Thyroid gland (tissue), 4 donors: ENCODE measurements at regions not wholly inside any gene's neighbourhood (a gene's known extent, or its start where the extent isn't known, plus 50 kb on each side); places are given as distances from the start of the nearest gene placed in this dataset.

Experiments used
- POLR2A ChIP-seq, 2 donors: fragments of 450-650 bp; IDR thresholded peaks; one replicate each; pipeline ENCODE4 v1.6.1; 2017; ENCODE audit warnings: antibody characterized with exemption in 2 of 2, mild to moderate bottlenecking in 2 of 2, moderate library complexity in 1 of 2
- TF ChIP-seq, protein P1 (sequence below), 6 experiments: fragments of 200-600 bp in 3 of 6; fragments of 450-650 bp in 3 of 6; sonication (generic) in 3 of 6; IDR thresholded peaks; one replicate each; pipeline ENCODE4 v1.5.1; 2016 to 2019; ENCODE audit warnings: antibody characterized with exemption in 6 of 6, mild to moderate bottlenecking in 2 of 6, inconsistent platforms in 1 of 6, moderate library complexity in 1 of 6

DNA sequence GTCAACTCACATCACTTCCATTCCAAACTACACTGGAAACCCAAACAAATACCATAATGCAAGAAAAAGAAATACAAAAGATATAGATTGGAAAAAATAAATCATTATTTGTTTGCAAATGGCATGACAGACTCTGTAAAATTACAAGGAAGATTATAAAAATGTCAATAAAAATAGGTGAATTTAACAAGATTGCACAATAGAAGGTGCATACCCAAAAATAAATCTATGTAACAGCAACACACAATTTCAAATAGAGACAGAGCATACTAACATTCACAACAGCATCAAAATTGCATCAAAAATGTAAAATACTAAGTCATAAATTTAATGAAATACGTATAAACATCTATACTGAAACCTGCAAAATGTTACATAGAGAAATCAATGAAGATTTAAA is 1140.0 kb upstream of the GJE1 start:
- TF ChIP-seq, protein P1, sequence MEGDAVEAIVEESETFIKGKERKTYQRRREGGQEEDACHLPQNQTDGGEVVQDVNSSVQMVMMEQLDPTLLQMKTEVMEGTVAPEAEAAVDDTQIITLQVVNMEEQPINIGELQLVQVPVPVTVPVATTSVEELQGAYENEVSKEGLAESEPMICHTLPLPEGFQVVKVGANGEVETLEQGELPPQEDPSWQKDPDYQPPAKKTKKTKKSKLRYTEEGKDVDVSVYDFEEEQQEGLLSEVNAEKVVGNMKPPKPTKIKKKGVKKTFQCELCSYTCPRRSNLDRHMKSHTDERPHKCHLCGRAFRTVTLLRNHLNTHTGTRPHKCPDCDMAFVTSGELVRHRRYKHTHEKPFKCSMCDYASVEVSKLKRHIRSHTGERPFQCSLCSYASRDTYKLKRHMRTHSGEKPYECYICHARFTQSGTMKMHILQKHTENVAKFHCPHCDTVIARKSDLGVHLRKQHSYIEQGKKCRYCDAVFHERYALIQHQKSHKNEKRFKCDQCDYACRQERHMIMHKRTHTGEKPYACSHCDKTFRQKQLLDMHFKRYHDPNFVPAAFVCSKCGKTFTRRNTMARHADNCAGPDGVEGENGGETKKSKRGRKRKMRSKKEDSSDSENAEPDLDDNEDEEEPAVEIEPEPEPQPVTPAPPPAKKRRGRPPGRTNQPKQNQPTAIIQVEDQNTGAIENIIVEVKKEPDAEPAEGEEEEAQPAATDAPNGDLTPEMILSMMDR (IDR thresholded peaks at IDR 0.05), result no peak
- TF ChIP-seq POLR2A (IDR thresholded peaks at IDR 0.05), result no peak
